ENCODE measurements at regions not wholly inside any gene's neighbourhood (a gene's known extent, or its start where the extent isn't known, plus 50 kb on each side); places are given as distances from the start of the nearest gene placed in this dataset.

DNA sequence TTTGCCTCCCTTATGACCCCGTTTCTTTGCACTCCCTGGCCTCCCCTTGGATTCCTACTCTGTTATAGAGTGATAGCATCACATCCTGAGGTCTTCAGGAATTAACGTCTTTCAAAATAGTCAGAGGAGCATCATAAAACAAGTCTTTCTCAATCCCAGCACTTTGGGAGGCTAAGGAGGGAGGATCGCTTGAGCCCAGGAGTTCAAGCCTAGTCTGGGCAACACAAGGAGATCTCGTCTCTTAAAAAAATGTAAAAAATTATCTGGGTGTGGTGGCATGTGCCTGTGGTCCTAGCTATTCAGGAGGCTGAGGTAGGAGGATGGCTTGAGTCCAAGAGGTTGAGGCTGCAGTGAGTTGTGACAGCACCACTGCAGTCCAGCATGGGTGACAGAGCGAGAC is 68.7 kb upstream of the AMPD3 start (continued):
- TF ChIP-seq, protein P1, sequence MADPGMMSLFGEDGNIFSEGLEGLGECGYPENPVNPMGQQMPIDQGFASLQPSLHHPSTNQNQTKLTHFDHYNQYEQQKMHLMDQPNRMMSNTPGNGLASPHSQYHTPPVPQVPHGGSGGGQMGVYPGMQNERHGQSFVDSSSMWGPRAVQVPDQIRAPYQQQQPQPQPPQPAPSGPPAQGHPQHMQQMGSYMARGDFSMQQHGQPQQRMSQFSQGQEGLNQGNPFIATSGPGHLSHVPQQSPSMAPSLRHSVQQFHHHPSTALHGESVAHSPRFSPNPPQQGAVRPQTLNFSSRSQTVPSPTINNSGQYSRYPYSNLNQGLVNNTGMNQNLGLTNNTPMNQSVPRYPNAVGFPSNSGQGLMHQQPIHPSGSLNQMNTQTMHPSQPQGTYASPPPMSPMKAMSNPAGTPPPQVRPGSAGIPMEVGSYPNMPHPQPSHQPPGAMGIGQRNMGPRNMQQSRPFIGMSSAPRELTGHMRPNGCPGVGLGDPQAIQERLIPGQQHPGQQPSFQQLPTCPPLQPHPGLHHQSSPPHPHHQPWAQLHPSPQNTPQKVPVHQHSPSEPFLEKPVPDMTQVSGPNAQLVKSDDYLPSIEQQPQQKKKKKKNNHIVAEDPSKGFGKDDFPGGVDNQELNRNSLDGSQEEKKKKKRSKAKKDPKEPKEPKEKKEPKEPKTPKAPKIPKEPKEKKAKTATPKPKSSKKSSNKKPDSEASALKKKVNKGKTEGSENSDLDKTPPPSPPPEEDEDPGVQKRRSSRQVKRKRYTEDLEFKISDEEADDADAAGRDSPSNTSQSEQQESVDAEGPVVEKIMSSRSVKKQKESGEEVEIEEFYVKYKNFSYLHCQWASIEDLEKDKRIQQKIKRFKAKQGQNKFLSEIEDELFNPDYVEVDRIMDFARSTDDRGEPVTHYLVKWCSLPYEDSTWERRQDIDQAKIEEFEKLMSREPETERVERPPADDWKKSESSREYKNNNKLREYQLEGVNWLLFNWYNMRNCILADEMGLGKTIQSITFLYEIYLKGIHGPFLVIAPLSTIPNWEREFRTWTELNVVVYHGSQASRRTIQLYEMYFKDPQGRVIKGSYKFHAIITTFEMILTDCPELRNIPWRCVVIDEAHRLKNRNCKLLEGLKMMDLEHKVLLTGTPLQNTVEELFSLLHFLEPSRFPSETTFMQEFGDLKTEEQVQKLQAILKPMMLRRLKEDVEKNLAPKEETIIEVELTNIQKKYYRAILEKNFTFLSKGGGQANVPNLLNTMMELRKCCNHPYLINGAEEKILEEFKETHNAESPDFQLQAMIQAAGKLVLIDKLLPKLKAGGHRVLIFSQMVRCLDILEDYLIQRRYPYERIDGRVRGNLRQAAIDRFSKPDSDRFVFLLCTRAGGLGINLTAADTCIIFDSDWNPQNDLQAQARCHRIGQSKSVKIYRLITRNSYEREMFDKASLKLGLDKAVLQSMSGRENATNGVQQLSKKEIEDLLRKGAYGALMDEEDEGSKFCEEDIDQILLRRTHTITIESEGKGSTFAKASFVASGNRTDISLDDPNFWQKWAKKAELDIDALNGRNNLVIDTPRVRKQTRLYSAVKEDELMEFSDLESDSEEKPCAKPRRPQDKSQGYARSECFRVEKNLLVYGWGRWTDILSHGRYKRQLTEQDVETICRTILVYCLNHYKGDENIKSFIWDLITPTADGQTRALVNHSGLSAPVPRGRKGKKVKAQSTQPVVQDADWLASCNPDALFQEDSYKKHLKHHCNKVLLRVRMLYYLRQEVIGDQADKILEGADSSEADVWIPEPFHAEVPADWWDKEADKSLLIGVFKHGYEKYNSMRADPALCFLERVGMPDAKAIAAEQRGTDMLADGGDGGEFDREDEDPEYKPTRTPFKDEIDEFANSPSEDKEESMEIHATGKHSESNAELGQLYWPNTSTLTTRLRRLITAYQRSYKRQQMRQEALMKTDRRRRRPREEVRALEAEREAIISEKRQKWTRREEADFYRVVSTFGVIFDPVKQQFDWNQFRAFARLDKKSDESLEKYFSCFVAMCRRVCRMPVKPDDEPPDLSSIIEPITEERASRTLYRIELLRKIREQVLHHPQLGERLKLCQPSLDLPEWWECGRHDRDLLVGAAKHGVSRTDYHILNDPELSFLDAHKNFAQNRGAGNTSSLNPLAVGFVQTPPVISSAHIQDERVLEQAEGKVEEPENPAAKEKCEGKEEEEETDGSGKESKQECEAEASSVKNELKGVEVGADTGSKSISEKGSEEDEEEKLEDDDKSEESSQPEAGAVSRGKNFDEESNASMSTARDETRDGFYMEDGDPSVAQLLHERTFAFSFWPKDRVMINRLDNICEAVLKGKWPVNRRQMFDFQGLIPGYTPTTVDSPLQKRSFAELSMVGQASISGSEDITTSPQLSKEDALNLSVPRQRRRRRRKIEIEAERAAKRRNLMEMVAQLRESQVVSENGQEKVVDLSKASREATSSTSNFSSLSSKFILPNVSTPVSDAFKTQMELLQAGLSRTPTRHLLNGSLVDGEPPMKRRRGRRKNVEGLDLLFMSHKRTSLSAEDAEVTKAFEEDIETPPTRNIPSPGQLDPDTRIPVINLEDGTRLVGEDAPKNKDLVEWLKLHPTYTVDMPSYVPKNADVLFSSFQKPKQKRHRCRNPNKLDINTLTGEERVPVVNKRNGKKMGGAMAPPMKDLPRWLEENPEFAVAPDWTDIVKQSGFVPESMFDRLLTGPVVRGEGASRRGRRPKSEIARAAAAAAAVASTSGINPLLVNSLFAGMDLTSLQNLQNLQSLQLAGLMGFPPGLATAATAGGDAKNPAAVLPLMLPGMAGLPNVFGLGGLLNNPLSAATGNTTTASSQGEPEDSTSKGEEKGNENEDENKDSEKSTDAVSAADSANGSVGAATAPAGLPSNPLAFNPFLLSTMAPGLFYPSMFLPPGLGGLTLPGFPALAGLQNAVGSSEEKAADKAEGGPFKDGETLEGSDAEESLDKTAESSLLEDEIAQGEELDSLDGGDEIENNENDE (IDR thresholded peaks at IDR 0.05; ENCODE audit: insufficient replicate concordance, low read length): no peak
- no peak for TF ChIP-seq BRCA1 (IDR thresholded peaks at IDR 0.05; ENCODE audit: low read depth, low read length)
- no peak for TF ChIP-seq YY1 (IDR thresholded peaks at IDR 0.05; ENCODE audit: low read depth, low read length)
- TF ChIP-seq MAFK (IDR thresholded peaks at IDR 0.05; ENCODE audit: low read depth, low read length): no peak
- no peak for TF ChIP-seq CHD2 (IDR thresholded peaks at IDR 0.05; ENCODE audit: low read length)
- TF ChIP-seq, protein P2, sequence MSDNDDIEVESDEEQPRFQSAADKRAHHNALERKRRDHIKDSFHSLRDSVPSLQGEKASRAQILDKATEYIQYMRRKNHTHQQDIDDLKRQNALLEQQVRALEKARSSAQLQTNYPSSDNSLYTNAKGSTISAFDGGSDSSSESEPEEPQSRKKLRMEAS (IDR thresholded peaks at IDR 0.05): no peak
- TF ChIP-seq, protein P3, sequence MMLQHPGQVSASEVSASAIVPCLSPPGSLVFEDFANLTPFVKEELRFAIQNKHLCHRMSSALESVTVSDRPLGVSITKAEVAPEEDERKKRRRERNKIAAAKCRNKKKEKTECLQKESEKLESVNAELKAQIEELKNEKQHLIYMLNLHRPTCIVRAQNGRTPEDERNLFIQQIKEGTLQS (IDR thresholded peaks at IDR 0.05; ENCODE audit: insufficient read depth, low read depth, low read length): no peak
- TF ChIP-seq HDAC6 (IDR thresholded peaks at IDR 0.05; ENCODE audit: low read depth, low read length): no peak
